Fibroblast of skin of abdomen (primary cell): ENCODE measurements at regions not wholly inside any gene's neighbourhood (a gene's known extent, or its start where the extent isn't known, plus 50 kb on each side); places are given as distances from the start of the nearest gene placed in this dataset.
"Not testable (repeated sequence)": the region's sequence is repeated elsewhere in the genome, so short reads cannot be mapped to it uniquely, and the experiment has no call there.

Experiments used
- DNase-seq: peaks from one replicate; pipeline ENCODE4 v3.0.0-alpha.2; 2013

- no peak for DNase-seq
These were observed 50.2 kb upstream of the THSD7B start for GRCh38 chr2:136715146-136715545.

GRCh38 chr2:136714452-136714951, 50.8 kb upstream of the THSD7B start:
- DNase-seq: no peak

GRCh38 chr2:136713739-136714138, 51.6 kb upstream of the THSD7B start:
- DNase-seq: no peak

GRCh38 chr2:136705336-136705735, 60.0 kb upstream of the THSD7B start:
- no peak for DNase-seq

GRCh38 chr2:136703214-136703613, 62.1 kb upstream of the THSD7B start:
- no peak for DNase-seq

GRCh38 chr2:136696438-136696837, 68.9 kb upstream of the THSD7B start:
- DNase-seq: no peak

DNA sequence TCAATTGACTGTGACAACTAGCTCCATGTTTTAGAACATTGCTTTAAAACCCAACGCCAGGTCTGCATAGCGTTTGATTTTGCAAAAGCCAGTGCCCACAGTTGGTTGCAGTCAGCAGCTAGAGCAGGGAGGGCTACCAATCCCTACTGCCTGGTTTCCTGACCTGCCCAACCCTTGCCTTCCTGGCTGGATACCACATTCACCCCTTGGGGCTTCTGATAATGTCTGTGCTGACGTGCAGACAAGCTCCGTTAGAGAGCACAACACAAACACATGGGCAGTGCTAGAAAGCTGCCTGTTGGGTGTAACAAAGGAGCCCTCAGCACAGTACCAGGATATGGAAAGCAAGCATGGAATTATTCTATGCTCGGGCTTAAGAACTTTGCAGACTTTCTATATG, 71.4 kb upstream of the THSD7B start:
- no peak for DNase-seq

- DNase-seq: not testable (repeated sequence)
These were observed 85.3 kb upstream of the THSD7B start for GRCh38 chr2:136680079-136680478.

- no peak for DNase-seq
These were observed 99.6 kb upstream of the THSD7B start for GRCh38 chr2:136665736-136666135.

GRCh38 chr2:136664713-136665405, 100.5 kb upstream of the THSD7B start:
- DNase-seq: no peak

GRCh38 chr2:136658201-136658600, 107.1 kb upstream of the THSD7B start:
- DNase-seq: no peak

DNA sequence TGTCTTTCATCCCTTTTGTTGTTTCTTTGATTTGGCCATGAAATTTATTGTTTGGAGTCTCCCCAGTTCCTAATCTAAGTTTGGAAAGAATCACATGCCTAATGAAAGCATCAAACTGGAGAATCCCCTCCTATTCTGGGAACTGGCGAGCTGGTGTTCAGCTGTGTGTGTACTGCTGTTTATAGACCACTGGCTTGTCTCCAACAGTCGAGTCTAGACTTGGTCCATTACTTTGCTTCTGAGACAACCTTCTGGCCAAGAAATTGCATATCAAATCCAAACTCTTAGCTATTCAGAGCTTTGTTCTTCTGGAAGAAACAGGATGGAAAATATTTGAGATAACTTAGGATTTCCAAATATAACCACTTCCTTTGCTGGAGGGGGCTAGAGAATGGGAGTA, 111.5 kb upstream of the THSD7B start:
- no peak for DNase-seq

DNA sequence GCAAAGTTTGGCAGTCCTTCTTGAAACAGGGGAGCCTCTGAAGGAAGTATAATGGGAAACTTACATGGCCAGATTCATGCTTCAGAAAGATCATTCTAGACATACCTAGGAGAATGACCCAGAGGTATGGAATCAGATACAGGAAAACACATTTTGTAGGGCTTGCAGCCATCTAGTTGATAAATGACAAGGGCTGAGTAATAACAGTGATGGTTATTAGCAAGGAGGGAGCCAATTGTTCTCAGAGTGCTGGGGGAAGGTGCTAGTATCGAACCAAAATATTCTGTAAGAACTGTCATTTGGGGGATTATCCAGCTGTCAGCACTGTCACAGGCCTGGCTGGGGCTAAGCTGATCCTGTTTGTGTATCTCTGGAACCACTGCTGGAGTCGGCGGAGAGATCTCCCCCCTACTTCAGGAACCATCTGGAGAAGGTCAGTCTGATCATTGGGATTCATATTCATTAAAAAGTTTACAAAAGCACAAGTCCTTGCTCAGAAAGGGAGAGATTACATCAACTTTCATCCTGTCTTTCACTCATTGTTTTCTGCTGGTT, 113.8 kb upstream of the THSD7B start:
- no peak for DNase-seq

DNA sequence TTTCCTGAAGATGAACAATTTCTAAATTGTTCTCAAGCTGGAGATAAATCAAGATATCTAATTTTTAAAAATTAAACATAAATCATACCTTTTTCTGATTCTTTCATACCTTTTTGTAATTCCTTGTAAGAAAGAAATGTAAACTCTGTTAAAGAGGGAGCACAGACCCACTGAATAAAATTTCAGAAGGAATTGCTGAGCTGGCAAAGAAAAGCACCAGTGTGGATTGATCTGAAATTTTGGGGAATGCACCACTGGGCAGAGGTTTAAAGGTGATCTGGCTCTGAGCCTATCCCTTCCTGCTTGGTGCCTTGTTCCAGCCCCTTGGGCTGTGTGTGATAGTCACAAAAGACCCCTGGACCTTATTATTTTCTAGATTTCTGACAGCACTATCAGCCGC, 118.3 kb upstream of the THSD7B start:
- DNase-seq: no peak

GRCh38 chr2:136645236-136645828, 120.0 kb upstream of the THSD7B start:
- no peak for DNase-seq

- DNase-seq: no peak
These were observed 125.7 kb upstream of the THSD7B start for GRCh38 chr2:136639651-136640050.

DNA sequence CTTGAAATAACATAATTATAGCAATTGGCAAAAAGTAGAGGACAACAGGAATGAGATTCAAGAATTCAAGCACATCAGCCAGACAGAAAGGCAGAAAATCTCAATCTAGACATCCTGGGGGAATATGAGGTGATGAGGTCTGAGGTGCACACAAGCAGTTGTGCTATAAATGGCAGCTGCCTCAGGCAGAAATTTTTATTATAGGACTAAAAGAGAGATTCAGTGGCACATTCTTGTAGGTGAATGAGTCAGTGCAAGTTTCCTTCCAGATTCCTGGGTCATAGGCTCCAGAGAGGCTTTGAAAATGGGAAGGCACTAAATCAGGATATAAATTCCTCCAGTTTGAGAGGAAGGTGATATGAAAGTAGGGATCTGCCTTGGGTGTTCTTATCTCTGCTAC, 127.2 kb upstream of the THSD7B start:
- no peak for DNase-seq

GRCh38 chr2:136637402-136637801, 127.9 kb upstream of the THSD7B start:
- DNase-seq: no peak

DNA sequence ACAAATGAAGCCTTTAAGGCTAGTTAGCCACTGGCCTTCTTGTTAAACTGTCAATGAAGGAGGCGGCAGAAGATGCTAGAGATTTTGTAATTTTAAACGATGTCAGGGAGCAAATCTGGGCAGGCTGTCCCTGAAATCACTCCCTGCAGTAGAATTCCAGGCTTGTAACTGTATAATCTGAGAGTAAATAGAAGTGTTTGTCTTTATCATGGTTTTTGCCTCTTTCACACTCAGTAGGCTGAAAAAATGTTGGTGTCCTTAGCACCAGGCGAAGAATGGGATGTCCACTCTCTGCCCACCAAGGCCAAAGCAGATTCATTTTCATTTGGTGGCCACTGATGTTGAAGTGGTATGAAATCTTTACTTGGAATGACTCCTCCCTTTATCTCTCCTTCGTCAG, 136.9 kb upstream of the THSD7B start:
- no peak for DNase-seq

- DNase-seq: no peak
These were observed 152.2 kb upstream of the THSD7B start for GRCh38 chr2:136613096-136613495.

GRCh38 chr2:136612079-136612478, 153.3 kb upstream of the THSD7B start:
- DNase-seq: no peak

DNA sequence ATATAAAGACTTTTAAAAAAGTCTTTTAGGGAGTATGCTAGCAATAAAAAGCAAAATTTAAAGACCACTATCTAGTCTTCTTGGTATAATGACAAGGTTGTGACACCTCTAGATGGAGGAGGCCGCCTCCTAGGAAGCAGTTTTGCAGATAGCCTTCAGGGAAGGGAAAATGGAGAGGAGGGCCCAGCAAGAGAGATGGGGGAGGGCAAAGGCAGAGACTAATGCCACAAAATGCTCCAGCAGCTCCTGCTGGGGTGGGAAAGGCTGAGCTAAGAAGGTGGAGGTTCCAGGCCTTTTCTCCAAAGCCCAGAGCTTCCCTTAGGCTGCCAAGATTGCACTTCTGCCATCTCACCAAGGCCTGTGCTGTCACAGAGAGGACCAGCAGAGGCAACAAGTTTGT, 153.9 kb upstream of the THSD7B start:
- DNase-seq: no peak

GRCh38 chr2:136582628-136583205, 182.6 kb upstream of the THSD7B start:
- no peak for DNase-seq

GRCh38 chr2:136572335-136572734, 193.0 kb upstream of the THSD7B start:
- no peak for DNase-seq
